Cardiac fibroblast (primary cell): ENCODE measurements at regions not wholly inside any gene's neighbourhood (a gene's known extent, or its start where the extent isn't known, plus 50 kb on each side); places are given as distances from the start of the nearest gene placed in this dataset.

ENCODE experiments used
- DNase-seq, 2 donors: peaks; one replicate each; pipeline versions ENCODE4 v3.0.0 to v3.0.0-alpha.2; 2010; ENCODE audit warnings: low read depth in 2 of 2
- H3K4me3 ChIP-seq, 2 donors: replicated peaks in 1 of 2; 1 replicate in 1 of 2; 2 replicates in 1 of 2; pipeline ENCODE4 v1.5.1; 2011; ENCODE audit warnings: low read depth in 2 of 2, low read length in 2 of 2, mild to moderate bottlenecking in 2 of 2, moderate library complexity in 1 of 2
- CTCF ChIP-seq: IDR thresholded peaks from one replicate; pipeline ENCODE4 v1.5.1; 2011; ENCODE audit warnings: low read depth, mild to moderate bottlenecking, low read length, inconsistent platforms

- H3K4me3 ChIP-seq: no peak overlapping the region
- no peak for DNase-seq
- TF ChIP-seq CTCF: no peak
These were observed 96.6 kb upstream of the CIBAR2 start for GRCh38 chr16:85208643-85209520.

- H3K4me3 ChIP-seq: no peak overlapping the region
- TF ChIP-seq CTCF: no peak
- no peak for DNase-seq
These were observed 97.4 kb upstream of the CIBAR2 start for GRCh38 chr16:85209526-85210121.

GRCh38 chr16:85210423-85211169 lies 98.3 kb upstream of the CIBAR2 start:
- no peak overlapping the region for H3K4me3 ChIP-seq
- DNase-seq: peak; percentile 78 to 92
- no peak for TF ChIP-seq CTCF

GRCh38 chr16:85211271-85211801 lies 99.1 kb upstream of the CIBAR2 start:
- no peak overlapping the region for H3K4me3 ChIP-seq
- no peak for TF ChIP-seq CTCF
- peak; percentile 64 to 78 for DNase-seq

GRCh38 chr16:85213926-85214675 lies 101.8 kb upstream of the CIBAR2 start:
- H3K4me3 ChIP-seq: no peak overlapping the region
- no peak for DNase-seq
- no peak for TF ChIP-seq CTCF

GRCh38 chr16:85215478-85216118 lies 103.3 kb upstream of the CIBAR2 start:
- no peak for TF ChIP-seq CTCF
- DNase-seq: no peak
- H3K4me3 ChIP-seq: no peak overlapping the region
